ENCODE measurements at regions not wholly inside any gene's neighbourhood (a gene's known extent, or its start where the extent isn't known, plus 50 kb on each side); places are given as distances from the start of the nearest gene placed in this dataset.

DNA sequence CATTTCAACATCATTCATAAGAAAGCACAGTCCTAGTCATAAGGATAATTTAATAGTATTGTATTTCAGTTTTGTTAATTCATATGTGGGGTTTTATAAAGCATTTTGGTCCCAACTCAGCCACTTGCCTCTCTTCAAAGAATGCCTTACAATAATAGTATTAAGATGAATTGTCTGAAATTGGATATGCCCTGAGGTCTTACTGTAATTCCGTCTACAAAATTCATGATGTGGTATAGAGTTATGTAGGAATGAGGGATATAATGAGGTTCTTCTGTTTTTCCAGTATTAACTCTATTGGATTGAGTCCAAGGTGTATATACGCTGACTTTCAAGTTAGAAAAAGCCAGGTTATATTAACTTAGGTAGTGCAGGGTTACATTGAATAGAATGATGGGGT lies 177.0 kb downstream of the GOLIM4 start:
- TF ChIP-seq, protein P1, sequence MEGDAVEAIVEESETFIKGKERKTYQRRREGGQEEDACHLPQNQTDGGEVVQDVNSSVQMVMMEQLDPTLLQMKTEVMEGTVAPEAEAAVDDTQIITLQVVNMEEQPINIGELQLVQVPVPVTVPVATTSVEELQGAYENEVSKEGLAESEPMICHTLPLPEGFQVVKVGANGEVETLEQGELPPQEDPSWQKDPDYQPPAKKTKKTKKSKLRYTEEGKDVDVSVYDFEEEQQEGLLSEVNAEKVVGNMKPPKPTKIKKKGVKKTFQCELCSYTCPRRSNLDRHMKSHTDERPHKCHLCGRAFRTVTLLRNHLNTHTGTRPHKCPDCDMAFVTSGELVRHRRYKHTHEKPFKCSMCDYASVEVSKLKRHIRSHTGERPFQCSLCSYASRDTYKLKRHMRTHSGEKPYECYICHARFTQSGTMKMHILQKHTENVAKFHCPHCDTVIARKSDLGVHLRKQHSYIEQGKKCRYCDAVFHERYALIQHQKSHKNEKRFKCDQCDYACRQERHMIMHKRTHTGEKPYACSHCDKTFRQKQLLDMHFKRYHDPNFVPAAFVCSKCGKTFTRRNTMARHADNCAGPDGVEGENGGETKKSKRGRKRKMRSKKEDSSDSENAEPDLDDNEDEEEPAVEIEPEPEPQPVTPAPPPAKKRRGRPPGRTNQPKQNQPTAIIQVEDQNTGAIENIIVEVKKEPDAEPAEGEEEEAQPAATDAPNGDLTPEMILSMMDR (IDR thresholded peaks at IDR 0.05): no peak
- Mint-ChIP-seq H3K27ac (no peak overlapping the region), H3K36me3 (no peaks in the 10 kb centered on the region), H3K9me3 (no peaks in the 10 kb centered on the region), H3K27me3 (ENCODE audit: low read depth in 2 of 2) (peaks cover 0 to 2% of the 10 kb centered on the region in 2 donors), H3K4me3 (no peak overlapping the region), H3K4me1 (no peaks in the 10 kb centered on the region)
- DNase-seq (no peak), ATAC-seq (no peak)
- no peaks in the 10 kb centered on the region for H3K4me1 ChIP-seq (ENCODE audit: control insufficient read depth, insufficient read depth, low read length)
- WGBS (ENCODE audit: insufficient coverage): 82% methylated on average over 2 of the region's 2 CpGs
- no peak overlapping the region for H3K4me3 ChIP-seq (ENCODE audit: low read length)
- no peaks in the 10 kb centered on the region for H3K27me3 ChIP-seq (ENCODE audit: control insufficient read depth, insufficient read depth, low read length)
- no peaks in the 10 kb centered on the region for H3K36me3 ChIP-seq (ENCODE audit: control insufficient read depth, insufficient read depth, low read length)
- H3K27ac ChIP-seq (ENCODE audit: low read length): no peak overlapping the region
- H3K9me3 ChIP-seq (ENCODE audit: control insufficient read depth, insufficient read depth, low read length): no peaks in the 10 kb centered on the region
- intact Hi-C loops (cut with micrococcal nuclease): no loop called here

DNA sequence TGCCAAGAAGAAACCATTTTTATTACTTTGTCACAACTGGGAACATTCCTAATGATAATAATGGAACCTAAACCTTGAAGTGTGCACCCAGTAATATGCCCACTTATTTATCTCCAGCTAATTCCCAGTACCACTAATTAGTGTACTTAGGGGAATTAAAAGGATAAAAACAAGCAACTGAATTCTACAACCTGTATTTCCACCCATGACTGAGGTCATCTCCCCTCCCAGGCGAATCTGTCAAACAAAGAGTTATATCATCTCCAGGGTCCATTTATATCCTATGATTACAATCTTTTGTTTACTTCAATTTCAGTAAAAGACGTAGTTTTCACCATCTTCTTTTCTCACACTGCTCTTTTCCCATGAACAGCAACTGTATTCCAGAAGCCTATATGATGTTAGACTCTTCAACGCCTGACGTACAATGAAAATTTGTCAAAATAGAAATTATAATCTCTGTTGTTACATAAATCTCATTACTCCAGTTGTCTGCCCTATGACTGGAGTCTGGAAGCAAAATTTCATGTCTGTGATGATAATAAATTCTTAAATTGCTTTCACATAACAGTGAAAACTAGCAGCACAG lies 177.6 kb downstream of the GOLIM4 start:
- Histone ChIP-seq H3K4me3 (ENCODE audit: low read length) (no peak overlapping the region), H3K4me1 (ENCODE audit: control insufficient read depth, insufficient read depth, low read length) (no peaks in the 10 kb centered on the region), H3K36me3 (ENCODE audit: control insufficient read depth, insufficient read depth, low read length) (no peaks in the 10 kb centered on the region), H3K9me3 (ENCODE audit: control insufficient read depth, insufficient read depth, low read length) (no peaks in the 10 kb centered on the region), H3K27me3 (ENCODE audit: control insufficient read depth, insufficient read depth, low read length) (no peaks in the 10 kb centered on the region), H3K27ac (ENCODE audit: low read length) (no peak overlapping the region)
- no peaks in the 10 kb centered on the region for H3K9me3 Mint-ChIP-seq
- H3K27me3 Mint-ChIP-seq (ENCODE audit: low read depth in 2 of 2): peaks cover 0 to 2% of the 10 kb centered on the region in 2 donors
- ATAC-seq (no peak), DNase-seq (no peak)
- TF ChIP-seq, protein P1 (IDR thresholded peaks at IDR 0.05): no peak
- no peak overlapping the region for H3K27ac Mint-ChIP-seq
- no peak overlapping the region for H3K4me3 Mint-ChIP-seq
- no peaks in the 10 kb centered on the region for H3K4me1 Mint-ChIP-seq
- H3K36me3 Mint-ChIP-seq: no peaks in the 10 kb centered on the region
- 90% methylated on average over 4 of the region's 4 CpGs for WGBS (ENCODE audit: insufficient coverage)
- intact Hi-C loops (cut with micrococcal nuclease): no loop called here

DNA sequence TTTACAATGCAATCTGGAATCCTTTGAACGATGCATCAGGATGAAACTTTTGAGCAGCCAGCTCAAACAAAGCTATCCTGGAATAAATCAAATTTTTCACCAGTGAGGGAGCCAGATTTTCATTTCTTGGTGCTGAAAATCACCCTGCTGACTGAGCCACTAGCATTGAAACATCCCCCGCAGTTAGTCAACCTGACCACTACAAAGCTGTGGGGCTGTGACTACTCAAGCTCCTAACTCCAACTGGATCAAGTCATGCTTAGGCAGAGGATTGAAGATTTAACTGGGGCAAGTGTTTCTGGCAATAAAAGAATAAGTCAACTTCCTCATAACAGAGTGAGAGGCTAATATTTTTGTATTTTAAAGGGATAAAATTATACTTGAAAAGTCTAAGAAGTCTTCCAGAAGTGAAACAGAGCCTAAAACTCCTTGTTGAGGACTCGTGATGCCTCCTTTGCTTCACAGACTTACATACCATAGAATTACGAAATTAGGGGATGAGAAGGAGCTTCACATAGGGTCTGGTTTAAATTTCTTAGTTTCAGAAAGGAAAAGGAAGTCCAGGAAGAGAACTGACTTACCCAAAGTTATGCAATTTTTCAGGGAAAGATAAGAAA lies 177.8 kb downstream of the SERPINI1 start:
- no peak overlapping the region for H3K27ac Mint-ChIP-seq
- WGBS (ENCODE audit: insufficient coverage): 97% methylated on average over 2 of the region's 4 CpGs
- H3K27ac ChIP-seq (ENCODE audit: low read length): no peak overlapping the region
- TF ChIP-seq, protein P1 (IDR thresholded peaks at IDR 0.05): no peak
- intact Hi-C loops (cut with micrococcal nuclease): no loop called here
- H3K4me1 ChIP-seq (ENCODE audit: control insufficient read depth, insufficient read depth, low read length): no peaks in the 10 kb centered on the region
- H3K4me3 Mint-ChIP-seq: no peak overlapping the region
- no peaks in the 10 kb centered on the region for H3K36me3 Mint-ChIP-seq
- no peaks in the 10 kb centered on the region for H3K9me3 ChIP-seq (ENCODE audit: control insufficient read depth, insufficient read depth, low read length)
- no peaks in the 10 kb centered on the region for H3K9me3 Mint-ChIP-seq
- H3K4me3 ChIP-seq (ENCODE audit: low read length): no peak overlapping the region
- no peak for ATAC-seq
- no peak for DNase-seq
- no peaks in the 10 kb centered on the region for H3K4me1 Mint-ChIP-seq
- no peaks in the 10 kb centered on the region for H3K36me3 ChIP-seq (ENCODE audit: control insufficient read depth, insufficient read depth, low read length)
- H3K27me3 ChIP-seq (ENCODE audit: control insufficient read depth, insufficient read depth, low read length): peaks cover 2% of the 10 kb centered on the region
- H3K27me3 Mint-ChIP-seq (ENCODE audit: low read depth in 2 of 2): peaks cover 0 to 2% of the 10 kb centered on the region in 2 donors

DNA sequence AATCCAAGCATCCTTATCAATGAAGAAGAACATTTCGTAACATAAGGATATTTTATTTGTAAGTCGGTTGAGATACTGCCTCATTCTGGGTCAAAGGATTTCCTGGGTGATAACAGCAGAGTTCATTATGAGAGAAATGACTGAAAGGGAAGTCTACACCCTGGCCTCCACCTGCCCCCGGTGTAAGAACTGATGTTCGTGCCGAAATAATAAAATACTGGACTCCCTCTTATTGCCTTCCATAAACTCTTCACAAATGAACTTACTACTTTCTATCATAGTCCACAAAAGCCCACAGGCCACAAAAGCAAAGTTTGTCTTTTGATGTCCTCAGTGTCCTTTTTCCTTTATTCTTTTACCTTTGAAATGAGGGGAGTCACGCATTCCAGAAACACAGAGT lies 174.4 kb downstream of the SERPINI1 start:
- no peak for DNase-seq
- peaks cover 2% of the 10 kb centered on the region for H3K27me3 ChIP-seq (ENCODE audit: control insufficient read depth, insufficient read depth, low read length)
- no peak overlapping the region for H3K4me3 Mint-ChIP-seq
- 91% methylated on average over 5 of the region's 6 CpGs for WGBS (ENCODE audit: insufficient coverage)
- no peaks in the 10 kb centered on the region for H3K4me1 ChIP-seq (ENCODE audit: control insufficient read depth, insufficient read depth, low read length)
- H3K27ac ChIP-seq (ENCODE audit: low read length): no peak overlapping the region
- no peaks in the 10 kb centered on the region for H3K36me3 ChIP-seq (ENCODE audit: control insufficient read depth, insufficient read depth, low read length)
- no peaks in the 10 kb centered on the region for H3K36me3 Mint-ChIP-seq
- no peaks in the 10 kb centered on the region for H3K9me3 ChIP-seq (ENCODE audit: control insufficient read depth, insufficient read depth, low read length)
- no peak overlapping the region for H3K4me3 ChIP-seq (ENCODE audit: low read length)
- H3K27me3 Mint-ChIP-seq (ENCODE audit: low read depth in 2 of 2): no peaks in the 10 kb centered on the region
- intact Hi-C loops (cut with micrococcal nuclease): no loop called here
- H3K9me3 Mint-ChIP-seq: no peaks in the 10 kb centered on the region
- no peak for ATAC-seq
- H3K27ac Mint-ChIP-seq: no peak overlapping the region
- no peaks in the 10 kb centered on the region for H3K4me1 Mint-ChIP-seq
- TF ChIP-seq, protein P1 (IDR thresholded peaks at IDR 0.05): no peak
